Fibroblast of skin of right quadriceps (primary cell): ENCODE measurements at regions not wholly inside any gene's neighbourhood (a gene's known extent, or its start where the extent isn't known, plus 50 kb on each side); places are given as distances from the start of the nearest gene placed in this dataset.
"Not testable (repeated sequence)": the region's sequence is repeated elsewhere in the genome, so short reads cannot be mapped to it uniquely, and the experiment has no call there.

Experiments used
- DNase-seq: peaks from one replicate; pipeline ENCODE4 v3.0.0-alpha.2; 2013

- DNase-seq = no peak
These were observed 857.4 kb downstream of the FAT4 start for GRCh38 chr4:126172126-126172525.

GRCh38 chr4:126174627-126175026 is 859.9 kb downstream of the FAT4 start:
- no peak for DNase-seq

- no peak for DNase-seq
These were observed 865.9 kb downstream of the FAT4 start for GRCh38 chr4:126180642-126181041.

- no peak for DNase-seq
These were observed 867.6 kb downstream of the FAT4 start for GRCh38 chr4:126182336-126182735.

GRCh38 chr4:126182786-126183185 is 868.0 kb downstream of the FAT4 start:
- DNase-seq = no peak

GRCh38 chr4:126183206-126183605 is 868.5 kb downstream of the FAT4 start:
- DNase-seq = no peak

- no peak for DNase-seq
These were observed 876.8 kb downstream of the FAT4 start for GRCh38 chr4:126191536-126191935.

GRCh38 chr4:126192506-126192905 is 877.8 kb downstream of the FAT4 start:
- no peak for DNase-seq

GRCh38 chr4:126201251-126202138 is 886.7 kb downstream of the FAT4 start:
- not testable (repeated sequence) for DNase-seq

- DNase-seq = no peak
These were observed 887.5 kb downstream of the FAT4 start for GRCh38 chr4:126202226-126202625.

- no peak for DNase-seq
These were observed 893.2 kb downstream of the FAT4 start for GRCh38 chr4:126207910-126208309.

- no peak for DNase-seq
These were observed 894.4 kb downstream of the FAT4 start for GRCh38 chr4:126209147-126209546.

GRCh38 chr4:126213996-126214395 is 899.2 kb downstream of the FAT4 start:
- no peak for DNase-seq

- DNase-seq = no peak
These were observed 901.0 kb downstream of the FAT4 start for GRCh38 chr4:126215759-126216158.

GRCh38 chr4:126216611-126217010 is 901.9 kb downstream of the FAT4 start:
- no peak for DNase-seq

- no peak for DNase-seq
These were observed 906.5 kb downstream of the FAT4 start for GRCh38 chr4:126221282-126221681.

GRCh38 chr4:126221717-126222340 is 907.1 kb downstream of the FAT4 start:
- DNase-seq = no peak

- peak; percentile 32 for DNase-seq
These were observed 909.1 kb downstream of the FAT4 start for GRCh38 chr4:126223784-126224407.

GRCh38 chr4:126227428-126227827 is 912.7 kb downstream of the FAT4 start:
- DNase-seq = no peak

- peak; percentile 33 for DNase-seq
These were observed 915.5 kb downstream of the FAT4 start for GRCh38 chr4:126230269-126230668.

GRCh38 chr4:126233483-126233882 is 918.7 kb downstream of the FAT4 start:
- DNase-seq = no peak

GRCh38 chr4:126238013-126238412 is 923.3 kb downstream of the FAT4 start:
- no peak for DNase-seq

GRCh38 chr4:126241634-126242033 is 926.9 kb downstream of the FAT4 start:
- DNase-seq = peak; percentile 49
